HEK293 (cell line): ENCODE measurements at regions not wholly inside any gene's neighbourhood (a gene's known extent, or its start where the extent isn't known, plus 50 kb on each side); places are given as distances from the start of the nearest gene placed in this dataset.

Experiments
- CTCF ChIA-PET: fragments of 350-600 bp; formaldehyde crosslinking; extraction: SDS; loops from one replicate; lab custom pipeline; 2021; ENCODE audit warnings: antibody characterized with exemption; lab: Yijun Ruan, JAX
- POLR2A ChIA-PET: fragments of 300-600 bp; formaldehyde crosslinking; extraction: SDS; loops from one replicate; lab custom pipeline; 2020; ENCODE audit warnings: antibody characterized with exemption, inconsistent platforms; lab: Yijun Ruan, JAX
- H3K27ac ChIP-seq: fragments of 200-500 bp; sonication (Bioruptor generic); 2 replicates; pipeline ENCODE4 v1.5.1; 2014; ENCODE audit warnings: low read depth, low read length, control low read depth, inconsistent platforms; ENCODE audit errors: extremely low read depth
- H3K36me3 ChIP-seq, 2 experiments: fragments of 200-500 bp in 1 of 2; sonication (Bioruptor generic) in 1 of 2; 1 replicate in 1 of 2; 2 replicates in 1 of 2; pipeline ENCODE4 v1.5.1; 2014 to 2017; ENCODE audit warnings: inconsistent platforms in 2 of 2, low read length in 2 of 2; ENCODE audit not compliant: control insufficient read depth in 2 of 2, insufficient read depth in 1 of 2
- H3K4me1 ChIP-seq: fragments of 200-500 bp; sonication (Bioruptor generic); 2 replicates; pipeline ENCODE4 v1.5.1; 2014; ENCODE audit warnings: mild to moderate bottlenecking, low read length, inconsistent platforms; ENCODE audit not compliant: control insufficient read depth, insufficient read depth
- H3K4me3 ChIP-seq: 2 replicates; pipeline ENCODE4 v1.5.1; 2011; ENCODE audit warnings: low read depth, mild to moderate bottlenecking, control low read depth, low read length, moderate library complexity
- H3K9me3 ChIP-seq: fragments of 200-500 bp; sonication (Bioruptor generic); 2 replicates; pipeline ENCODE4 v1.5.1; 2014; ENCODE audit warnings: low read depth, low read length, inconsistent platforms; ENCODE audit not compliant: control insufficient read depth, insufficient read depth
- KLF1 ChIP-seq: fragments of 450-650 bp; formaldehyde crosslinking; IDR thresholded peaks from 2 replicates; pipeline ENCODE4 v1.5.1; 2016; ENCODE audit warnings: missing biosample characterization, missing genetic modification characterization
- KLF9 ChIP-seq: fragments of 450-650 bp; formaldehyde crosslinking; IDR thresholded peaks from 2 replicates; pipeline ENCODE4 v1.5.1; 2016; ENCODE audit warnings: missing biosample characterization, missing genetic modification characterization, low read depth
- MZF1 ChIP-seq: fragments of 450-650 bp; formaldehyde crosslinking; IDR thresholded peaks from 2 replicates; pipeline ENCODE4 v1.5.1; 2017; ENCODE audit warnings: missing biosample characterization, missing genetic modification characterization, borderline replicate concordance
- REPIN1 ChIP-seq: fragments of 450-650 bp; formaldehyde crosslinking; IDR thresholded peaks from 2 replicates; pipeline ENCODE4 v1.5.1; 2017; ENCODE audit warnings: missing biosample characterization, missing genetic modification characterization, low read depth
- ZNF155 ChIP-seq: fragments of 450-650 bp; formaldehyde crosslinking; IDR thresholded peaks from 2 replicates; pipeline ENCODE4 v1.5.1; 2016; ENCODE audit warnings: missing biosample characterization, missing genetic modification characterization
- ZNF175 ChIP-seq: fragments of 450-650 bp; formaldehyde crosslinking; IDR thresholded peaks from 2 replicates; pipeline ENCODE4 v1.5.1; 2016; ENCODE audit warnings: missing biosample characterization, missing genetic modification characterization
- ZNF184 ChIP-seq: fragments of 450-650 bp; IDR thresholded peaks from 2 replicates; pipeline ENCODE4 v1.5.1; 2018; ENCODE audit warnings: missing biosample characterization, mild to moderate bottlenecking, missing genetic modification characterization
- ZNF292 ChIP-seq: fragments of 450-650 bp; formaldehyde crosslinking; IDR thresholded peaks from 2 replicates; pipeline ENCODE4 v1.5.1; 2016; ENCODE audit warnings: low read depth, missing biosample characterization, missing genetic modification characterization, borderline replicate concordance
- ZNF37A ChIP-seq: fragments of 450-650 bp; IDR thresholded peaks from 2 replicates; pipeline ENCODE4 v1.5.1; 2018; ENCODE audit warnings: missing biosample characterization, missing genetic modification characterization
- ZNF391 ChIP-seq: fragments of 450-650 bp; formaldehyde crosslinking; IDR thresholded peaks from 2 replicates; pipeline ENCODE4 v1.5.1; 2016; ENCODE audit warnings: low read depth, missing biosample characterization, missing genetic modification characterization, borderline replicate concordance
- ZNF433 ChIP-seq: fragments of 450-650 bp; formaldehyde crosslinking; IDR thresholded peaks from 2 replicates; pipeline ENCODE4 v1.5.1; 2016; ENCODE audit warnings: missing biosample characterization, missing genetic modification characterization, low read depth
- ZNF561 ChIP-seq: fragments of 450-650 bp; IDR thresholded peaks from 2 replicates; pipeline ENCODE4 v1.5.1; 2018; ENCODE audit warnings: missing biosample characterization, missing genetic modification characterization, borderline replicate concordance
- ZNF585B ChIP-seq: fragments of 450-650 bp; formaldehyde crosslinking; IDR thresholded peaks from 2 replicates; pipeline ENCODE4 v1.5.1; 2016; ENCODE audit warnings: missing biosample characterization, missing genetic modification characterization
- ZNF629 ChIP-seq: fragments of 450-650 bp; formaldehyde crosslinking; IDR thresholded peaks from 2 replicates; pipeline ENCODE4 v1.5.1; 2017; ENCODE audit warnings: missing biosample characterization, missing genetic modification characterization
- ZNF654 ChIP-seq: fragments of 450-650 bp; formaldehyde crosslinking; IDR thresholded peaks from 2 replicates; pipeline ENCODE4 v1.5.1; 2016; ENCODE audit warnings: low read depth, missing biosample characterization, missing genetic modification characterization
- TF ChIP-seq, protein P1 (sequence below): fragments of 450-650 bp; formaldehyde crosslinking; IDR thresholded peaks from 2 replicates; pipeline ENCODE4 v1.5.1; 2016; ENCODE audit warnings: missing biosample characterization, missing genetic modification characterization
- TF ChIP-seq, protein P2 (sequence below): fragments of 450-650 bp; formaldehyde crosslinking; IDR thresholded peaks from 2 replicates; pipeline ENCODE4 v1.5.1; 2016; ENCODE audit warnings: missing biosample characterization, missing genetic modification characterization

DNA sequence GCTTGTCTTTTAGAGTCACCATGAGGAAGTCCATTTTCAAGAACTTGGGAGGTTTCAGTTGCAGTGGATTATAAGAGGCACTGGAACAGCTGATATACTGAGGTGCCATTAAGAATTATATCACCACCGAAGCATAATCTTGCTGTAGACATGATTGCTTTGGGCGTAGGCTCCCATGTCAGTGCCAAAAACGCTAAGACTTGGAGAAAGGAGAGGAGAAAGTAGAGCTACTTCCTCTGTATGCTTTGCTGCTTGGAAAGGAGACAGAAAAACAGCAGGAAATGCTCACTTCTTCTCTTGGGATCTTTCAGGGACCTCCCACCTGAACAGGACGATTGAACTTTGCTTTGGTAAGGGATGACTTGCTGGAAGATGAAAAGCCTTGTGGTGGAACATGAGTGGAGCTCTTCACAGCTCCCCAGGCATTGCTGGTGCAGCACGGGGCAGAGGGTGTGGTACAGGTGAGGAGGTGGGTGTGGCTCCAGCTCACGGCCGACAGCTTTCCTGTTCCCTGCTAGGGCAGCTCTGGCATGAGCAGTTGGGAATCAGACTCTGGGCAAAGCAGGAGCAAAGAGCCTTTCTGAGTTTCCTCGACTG lies 190.4 kb upstream of the JAG1 start:
- POLR2A ChIA-PET = no interaction called here
- Histone ChIP-seq H3K27ac (peak overlapping the region; percentile 74; the same call in 1 of the 2 replicates), H3K4me3 (no peak overlapping the region), H3K36me3 (no peaks in the 10 kb centered on the region), H3K4me1 (peaks cover 25% of the 10 kb centered on the region), H3K9me3 (no peaks in the 10 kb centered on the region)
- TF ChIP-seq ZNF292 (no peak), KLF9 (tag by site-specific recombination) (peak; percentile 75), ZNF585B (tag by site-specific recombination) (no peak), KLF1 (peak; percentile 80), ZNF654 (tag by site-specific recombination) (no peak), ZNF175 (tag by site-specific recombination) (no peak), ZNF37A (no peak)
- TF ChIP-seq, protein P1, sequence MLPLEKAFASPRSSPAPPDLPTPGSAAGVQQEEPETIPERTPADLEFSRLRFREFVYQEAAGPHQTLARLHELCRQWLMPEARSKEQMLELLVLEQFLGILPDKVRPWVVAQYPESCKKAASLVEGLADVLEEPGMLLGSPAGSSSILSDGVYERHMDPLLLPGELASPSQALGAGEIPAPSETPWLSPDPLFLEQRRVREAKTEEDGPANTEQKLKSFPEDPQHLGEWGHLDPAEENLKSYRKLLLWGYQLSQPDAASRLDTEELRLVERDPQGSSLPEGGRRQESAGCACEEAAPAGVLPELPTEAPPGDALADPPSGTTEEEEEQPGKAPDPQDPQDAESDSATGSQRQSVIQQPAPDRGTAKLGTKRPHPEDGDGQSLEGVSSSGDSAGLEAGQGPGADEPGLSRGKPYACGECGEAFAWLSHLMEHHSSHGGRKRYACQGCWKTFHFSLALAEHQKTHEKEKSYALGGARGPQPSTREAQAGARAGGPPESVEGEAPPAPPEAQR (tag by site-specific recombination) = no peak
- CTCF ChIA-PET = no interaction called here

DNA sequence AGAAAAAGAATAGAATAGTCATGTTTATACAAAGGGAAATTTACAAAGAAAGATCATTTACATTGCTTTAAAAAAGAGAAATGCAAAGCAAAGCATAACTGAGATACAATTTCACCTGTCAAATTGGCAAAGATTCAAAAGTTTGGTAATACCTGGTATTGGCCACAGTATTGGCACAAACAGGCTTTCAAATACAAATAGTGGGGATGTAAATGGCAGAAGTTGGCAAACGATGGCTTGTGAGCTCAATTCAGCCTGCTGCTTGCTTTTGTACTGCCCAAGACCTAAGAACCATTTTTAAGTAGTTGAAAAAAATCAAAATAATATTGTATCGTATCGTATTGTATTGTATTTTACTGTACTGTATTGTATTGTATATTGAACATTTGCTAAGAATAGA lies 194.5 kb upstream of the JAG1 start:
- ChIA-PET CTCF (interaction anchor here (0.6 kb wide), 1 partner anchor 298 kb away, joined by 3 read pairs; no protein-coding TSS in a partner anchor), POLR2A (no interaction called here)
- TF ChIP-seq MZF1 (tag by site-specific recombination) (no peak), ZNF561 (no peak), ZNF629 (tag by site-specific recombination) (no peak), ZNF391 (no peak)
- TF ChIP-seq, protein P1 (tag by site-specific recombination) = no peak
- TF ChIP-seq, protein P2, sequence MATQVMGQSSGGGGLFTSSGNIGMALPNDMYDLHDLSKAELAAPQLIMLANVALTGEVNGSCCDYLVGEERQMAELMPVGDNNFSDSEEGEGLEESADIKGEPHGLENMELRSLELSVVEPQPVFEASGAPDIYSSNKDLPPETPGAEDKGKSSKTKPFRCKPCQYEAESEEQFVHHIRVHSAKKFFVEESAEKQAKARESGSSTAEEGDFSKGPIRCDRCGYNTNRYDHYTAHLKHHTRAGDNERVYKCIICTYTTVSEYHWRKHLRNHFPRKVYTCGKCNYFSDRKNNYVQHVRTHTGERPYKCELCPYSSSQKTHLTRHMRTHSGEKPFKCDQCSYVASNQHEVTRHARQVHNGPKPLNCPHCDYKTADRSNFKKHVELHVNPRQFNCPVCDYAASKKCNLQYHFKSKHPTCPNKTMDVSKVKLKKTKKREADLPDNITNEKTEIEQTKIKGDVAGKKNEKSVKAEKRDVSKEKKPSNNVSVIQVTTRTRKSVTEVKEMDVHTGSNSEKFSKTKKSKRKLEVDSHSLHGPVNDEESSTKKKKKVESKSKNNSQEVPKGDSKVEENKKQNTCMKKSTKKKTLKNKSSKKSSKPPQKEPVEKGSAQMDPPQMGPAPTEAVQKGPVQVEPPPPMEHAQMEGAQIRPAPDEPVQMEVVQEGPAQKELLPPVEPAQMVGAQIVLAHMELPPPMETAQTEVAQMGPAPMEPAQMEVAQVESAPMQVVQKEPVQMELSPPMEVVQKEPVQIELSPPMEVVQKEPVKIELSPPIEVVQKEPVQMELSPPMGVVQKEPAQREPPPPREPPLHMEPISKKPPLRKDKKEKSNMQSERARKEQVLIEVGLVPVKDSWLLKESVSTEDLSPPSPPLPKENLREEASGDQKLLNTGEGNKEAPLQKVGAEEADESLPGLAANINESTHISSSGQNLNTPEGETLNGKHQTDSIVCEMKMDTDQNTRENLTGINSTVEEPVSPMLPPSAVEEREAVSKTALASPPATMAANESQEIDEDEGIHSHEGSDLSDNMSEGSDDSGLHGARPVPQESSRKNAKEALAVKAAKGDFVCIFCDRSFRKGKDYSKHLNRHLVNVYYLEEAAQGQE = no peak
- Histone ChIP-seq H3K4me1 (peaks cover 17% of the 10 kb centered on the region), H3K36me3 (no peaks in the 10 kb centered on the region), H3K27ac (no peak overlapping the region), H3K9me3 (no peaks in the 10 kb centered on the region), H3K4me3 (no peak overlapping the region)

GRCh38 chr20:10873026-10873425 lies 199.2 kb upstream of the JAG1 start:
- TF ChIP-seq ZNF184 (tag by site-specific recombination) = no peak
- TF ChIP-seq REPIN1 (tag by site-specific recombination) = no peak
- TF ChIP-seq ZNF433 (tag by site-specific recombination) = no peak
- TF ChIP-seq ZNF155 (tag by site-specific recombination) = no peak
- Histone ChIP-seq H3K9me3 (no peaks in the 10 kb centered on the region; the same call in 1 of the 2 replicates), H3K27ac (no peak overlapping the region), H3K4me3 (no peak overlapping the region), H3K36me3 (no peaks in the 10 kb centered on the region), H3K4me1 (no peaks in the 10 kb centered on the region)
- CTCF ChIA-PET = no interaction called here
- POLR2A ChIA-PET = no interaction called here
